Cardiac muscle cell (in vitro differentiated cells and primary cell): ENCODE measurements at regions not wholly inside any gene's neighbourhood (a gene's known extent, or its start where the extent isn't known, plus 50 kb on each side); places are given as distances from the start of the nearest gene placed in this dataset.

Source experiments
- DNase-seq, 2 donors: peaks; one replicate each; pipeline versions ENCODE4 v3.0.0 to v3.0.0-alpha.2; 2010 to 2017; ENCODE audit warnings: low read depth in 1 of 2, low spot score in 1 of 2
- H3K27ac ChIP-seq: fragments of 200-600 bp; sonication (generic); 2 replicates; pipeline ENCODE4 v1.5.1; 2016
- H3K27me3 ChIP-seq: fragments of 200-600 bp; sonication (generic); 2 replicates; pipeline ENCODE4 v1.6.0; 2016; ENCODE audit warnings: control low read depth
- H3K36me3 ChIP-seq: fragments of 200-600 bp; sonication (generic); 2 replicates; pipeline ENCODE4 v1.5.1; 2016; ENCODE audit warnings: control low read depth
- H3K4me1 ChIP-seq: fragments of 200-600 bp; sonication (generic); 2 replicates; pipeline ENCODE4 v1.8.1; 2017; ENCODE audit warnings: low read depth, mild to moderate bottlenecking, mixed run types
- H3K4me3 ChIP-seq: fragments of 200-600 bp; sonication (generic); 2 replicates; pipeline ENCODE4 v1.5.1; 2016; ENCODE audit warnings: mild to moderate bottlenecking
- H3K9me3 ChIP-seq: fragments of 200-600 bp; sonication (generic); 2 replicates; pipeline ENCODE4 v1.5.1; 2017; ENCODE audit warnings: low read depth, mild to moderate bottlenecking, control low read depth
- CTCF ChIP-seq: IDR thresholded peaks from 2 replicates; pipeline ENCODE4 v1.5.1; 2012; ENCODE audit warnings: low read depth, mild to moderate bottlenecking, low read length

- no peak overlapping the region for H3K4me3 ChIP-seq
- no peak for DNase-seq
- H3K9me3 ChIP-seq, result no peaks in the 10 kb centered on the region
- H3K36me3 ChIP-seq, result no peaks in the 10 kb centered on the region
- H3K27me3 ChIP-seq, result no peaks in the 10 kb centered on the region
- no peak for TF ChIP-seq CTCF
- no peaks in the 10 kb centered on the region for H3K4me1 ChIP-seq
- H3K27ac ChIP-seq, result no peak overlapping the region
Measured at GRCh38 chr20:60371384-60371783, 413.2 kb downstream of the CDH26 start.

- H3K4me1 ChIP-seq, result no peaks in the 10 kb centered on the region
- no peak overlapping the region for H3K27ac ChIP-seq
- no peak for TF ChIP-seq CTCF
- no peaks in the 10 kb centered on the region for H3K36me3 ChIP-seq
- DNase-seq, result no peak
- H3K4me3 ChIP-seq, result no peak overlapping the region
- no peaks in the 10 kb centered on the region for H3K27me3 ChIP-seq
- H3K9me3 ChIP-seq, result no peaks in the 10 kb centered on the region
Measured at GRCh38 chr20:60372275-60372674, 414.1 kb downstream of the CDH26 start.

GRCh38 chr20:60372822-60373221, 414.6 kb downstream of the CDH26 start:
- Histone ChIP-seq H3K27ac (no peak overlapping the region), H3K4me3 (no peak overlapping the region), H3K4me1 (no peaks in the 10 kb centered on the region), H3K27me3 (no peaks in the 10 kb centered on the region), H3K36me3 (no peaks in the 10 kb centered on the region), H3K9me3 (no peaks in the 10 kb centered on the region)
- no peak for TF ChIP-seq CTCF
- no peak for DNase-seq

- Histone ChIP-seq H3K27me3 (no peaks in the 10 kb centered on the region), H3K9me3 (no peaks in the 10 kb centered on the region), H3K27ac (no peak overlapping the region), H3K36me3 (no peaks in the 10 kb centered on the region), H3K4me3 (no peak overlapping the region), H3K4me1 (no peaks in the 10 kb centered on the region)
- TF ChIP-seq CTCF, result no peak
- no peak for DNase-seq
Measured at GRCh38 chr20:60378620-60379019, 420.4 kb downstream of the CDH26 start.

- H3K27me3 ChIP-seq, result no peaks in the 10 kb centered on the region
- DNase-seq, result no peak
- no peaks in the 10 kb centered on the region for H3K4me1 ChIP-seq
Measured at GRCh38 chr20:60381643-60382400, 423.6 kb downstream of the CDH26 start.

More at GRCh38 chr20:60381643-60382400, 423.6 kb downstream of the CDH26 start:
- Histone ChIP-seq H3K4me3 (no peak overlapping the region), H3K9me3 (no peaks in the 10 kb centered on the region), H3K36me3 (no peaks in the 10 kb centered on the region), H3K27ac (no peak overlapping the region)
- no peak for TF ChIP-seq CTCF
